Endothelial cell of umbilical vein (primary cell): ENCODE measurements at regions not wholly inside any gene's neighbourhood (a gene's known extent, or its start where the extent isn't known, plus 50 kb on each side); places are given as distances from the start of the nearest gene placed in this dataset.

Experiments
- CTCF ChIP-seq, 2 donors: IDR thresholded peaks; 1 replicate in 1 of 2; 2 replicates in 1 of 2; pipeline ENCODE4 v1.5.1; 2011; ENCODE audit warnings: low read length in 2 of 2, mild to moderate bottlenecking in 2 of 2, moderate library complexity in 2 of 2, control low read depth in 1 of 2, inconsistent platforms in 1 of 2, low read depth in 1 of 2; ENCODE audit not compliant: insufficient read depth in 1 of 2; ENCODE audit errors: extremely low read depth in 1 of 2
- EZH2 ChIP-seq: IDR thresholded peaks from 2 replicates; pipeline ENCODE4 v1.6.1; 2012; ENCODE audit warnings: borderline replicate concordance, low read depth, mild to moderate bottlenecking, moderate library complexity, low read length, inconsistent platforms; ENCODE audit not compliant: severe bottlenecking
- GATA2 ChIP-seq: IDR thresholded peaks from 2 replicates; pipeline ENCODE4 v1.7.0; 2011; ENCODE audit warnings: low read depth, mild to moderate bottlenecking, moderate library complexity, mixed read lengths, low read length; ENCODE audit not compliant: insufficient read length, insufficient read depth
- JUN ChIP-seq: IDR thresholded peaks from 2 replicates; pipeline ENCODE4 v1.6.1; 2011; ENCODE audit warnings: borderline replicate concordance, low read depth; ENCODE audit not compliant: insufficient read length, insufficient read depth
- MAX ChIP-seq: IDR thresholded peaks from 2 replicates; pipeline ENCODE4 v1.6.1; 2011; ENCODE audit not compliant: insufficient read depth, insufficient read length
- POLR2A ChIP-seq: IDR thresholded peaks from 2 replicates; pipeline ENCODE4 v1.6.1; 2012; ENCODE audit warnings: low read depth, mild to moderate bottlenecking, control low read depth, low read length
- POLR2AphosphoS5 ChIP-seq: IDR thresholded peaks from 2 replicates; pipeline ENCODE4 v1.6.1; 2012; ENCODE audit warnings: low read depth, mild to moderate bottlenecking, control low read depth, low read length, moderate library complexity; ENCODE audit not compliant: insufficient read depth

- TF ChIP-seq CTCF (IDR thresholded peaks at IDR 0.05; ENCODE audit: extremely low read depth in 1 of 2, insufficient read depth in 1 of 2, low read depth in 1 of 2, low read length in 2 of 2) (no peak), JUN (no peak), POLR2AphosphoS5 (no peak), MAX (no peak), GATA2 (no peak), POLR2A (no peak), EZH2 (no peak)
Observed at GRCh38 chr16:54403580-54403979, 117.0 kb upstream of the IRX3 start.
